HUDEP-2 (cell line): ENCODE measurements at regions not wholly inside any gene's neighbourhood (a gene's known extent, or its start where the extent isn't known, plus 50 kb on each side); places are given as distances from the start of the nearest gene placed in this dataset.
"Not testable (repeated sequence)": the region's sequence is repeated elsewhere in the genome, so short reads cannot be mapped to it uniquely, and the experiment has no call there.

Experiments
- DNase-seq, 76 experiments: peaks; one replicate each; lab custom pipeline; 2025; ENCODE audit not compliant: unreplicated experiment in 76 of 76; lab: John Stamatoyannopoulos, UW

GRCh38 chr4:89506866-89507491, 199.4 kb upstream of the GPRIN3 start:
- DNase-seq, result no peak

- DNase-seq, result no peak
These were observed 195.0 kb upstream of the GPRIN3 start for GRCh38 chr4:89502581-89502980.

GRCh38 chr4:89497517-89498308, 190.1 kb upstream of the GPRIN3 start:
- DNase-seq, result no peak

- no peak for DNase-seq
These were observed 189.3 kb upstream of the GPRIN3 start for GRCh38 chr4:89496851-89497250.

- no peak for DNase-seq
These were observed 185.8 kb upstream of the GPRIN3 start for GRCh38 chr4:89493367-89493766.

GRCh38 chr4:89492581-89493071, 185.0 kb upstream of the GPRIN3 start:
- no peak for DNase-seq

- DNase-seq, result no peak
These were observed 184.2 kb upstream of the GPRIN3 start for GRCh38 chr4:89491761-89492160.

- DNase-seq, result not testable (repeated sequence)
These were observed 182.4 kb upstream of the GPRIN3 start for GRCh38 chr4:89489921-89490431.

- DNase-seq, result no peak
These were observed 181.8 kb upstream of the GPRIN3 start for GRCh38 chr4:89489338-89489771.

- DNase-seq, result no peak
These were observed 181.1 kb upstream of the GPRIN3 start for GRCh38 chr4:89488736-89489135.

- DNase-seq, result no peak
These were observed 179.1 kb upstream of the GPRIN3 start for GRCh38 chr4:89486673-89487072.

- DNase-seq, result no peak
These were observed 178.4 kb upstream of the GPRIN3 start for GRCh38 chr4:89486042-89486441.

- DNase-seq, result no peak
These were observed 176.2 kb upstream of the GPRIN3 start for GRCh38 chr4:89483833-89484232.

- no peak for DNase-seq
These were observed 175.5 kb upstream of the GPRIN3 start for GRCh38 chr4:89482926-89483595.

- DNase-seq, result peak in 13 of 76 experiments; percentile 0 to 14 (median 4)
These were observed 174.7 kb upstream of the GPRIN3 start for GRCh38 chr4:89482251-89482650.

GRCh38 chr4:89469930-89470375, 162.4 kb upstream of the GPRIN3 start:
- peak in 1 of 76 experiments; percentile 2 for DNase-seq

GRCh38 chr4:89469516-89469915, 161.9 kb upstream of the GPRIN3 start:
- DNase-seq, result no peak

- DNase-seq, result no peak
These were observed 161.0 kb upstream of the GPRIN3 start for GRCh38 chr4:89468602-89469001.

- DNase-seq, result no peak
These were observed 155.7 kb upstream of the GPRIN3 start for GRCh38 chr4:89463341-89463740.

- DNase-seq, result no peak
These were observed 139.9 kb upstream of the GPRIN3 start for GRCh38 chr4:89447543-89447942.

GRCh38 chr4:89446193-89446592, 138.6 kb upstream of the GPRIN3 start:
- no peak for DNase-seq
